Esophagus squamous epithelium (tissue), 5 donors: ENCODE measurements at regions not wholly inside any gene's neighbourhood (a gene's known extent, or its start where the extent isn't known, plus 50 kb on each side); places are given as distances from the start of the nearest gene placed in this dataset.

Experiments
- DNase-seq: peaks from one replicate; lab custom pipeline; 2025; lab: John Stamatoyannopoulos, UW
- H3K27ac ChIP-seq, 4 donors: fragments of 200-600 bp; sonication (generic); one replicate each; pipeline ENCODE4 v1.5.1; 2016 to 2019; ENCODE audit warnings: mild to moderate bottlenecking in 1 of 4
- H3K27me3 ChIP-seq, 4 donors: fragments of 200-600 bp; sonication (generic); 1 replicate in 3 of 4; 2 replicates in 1 of 4; pipeline versions ENCODE4 v1.5.1 to v1.6.0; 2017 to 2021; ENCODE audit warnings: antibody characterized with exemption in 1 of 4
- H3K36me3 ChIP-seq, 3 donors: fragments of 200-600 bp; sonication (generic); one replicate each; pipeline ENCODE4 v1.5.1; 2016 to 2019
- H3K4me1 ChIP-seq, 3 donors: fragments of 200-600 bp; sonication (generic); one replicate each; pipeline ENCODE4 v1.5.1; 2017 to 2019
- H3K4me3 ChIP-seq, 4 donors: fragments of 200-600 bp; sonication (generic); 1 replicate in 3 of 4; 2 replicates in 1 of 4; pipeline ENCODE4 v1.5.1; 2016 to 2019; ENCODE audit warnings: mild to moderate bottlenecking in 2 of 4, moderate library complexity in 1 of 4
- H3K9me3 ChIP-seq, 3 donors: fragments of 200-600 bp; sonication (generic); one replicate each; pipeline ENCODE4 v1.5.1; 2016 to 2019
- POLR2A ChIP-seq, 4 donors: fragments of 450-650 bp; IDR thresholded peaks; one replicate each; pipeline ENCODE4 v1.6.1; 2017; ENCODE audit warnings: antibody characterized with exemption in 4 of 4, mild to moderate bottlenecking in 4 of 4, moderate library complexity in 3 of 4
- WGBS, 2 donors: methylation state at CpG; one replicate each; pipeline ENCODE4 v1.1.5; 2018; 5-methylcytosine and 5-hydroxymethylcytosine counted together
- intact Hi-C: fragments of 100-400 bp; cut with DNase I; formaldehyde crosslinking; loops from one replicate; pipeline ENCODE4 v1.15.0; 2022
- TF ChIP-seq, protein P1 (sequence below), 6 experiments: fragments of 450-650 bp in 4 of 6; fragments of 200-600 bp in 2 of 6; sonication (generic) in 2 of 6; IDR thresholded peaks; one replicate each; pipeline ENCODE4 v1.5.1; 2016 to 2019; ENCODE audit warnings: antibody characterized with exemption in 6 of 6, mild to moderate bottlenecking in 4 of 6, moderate library complexity in 4 of 6
- donor health status: DM: yes; HTN: yes; CAD: no.

DNA sequence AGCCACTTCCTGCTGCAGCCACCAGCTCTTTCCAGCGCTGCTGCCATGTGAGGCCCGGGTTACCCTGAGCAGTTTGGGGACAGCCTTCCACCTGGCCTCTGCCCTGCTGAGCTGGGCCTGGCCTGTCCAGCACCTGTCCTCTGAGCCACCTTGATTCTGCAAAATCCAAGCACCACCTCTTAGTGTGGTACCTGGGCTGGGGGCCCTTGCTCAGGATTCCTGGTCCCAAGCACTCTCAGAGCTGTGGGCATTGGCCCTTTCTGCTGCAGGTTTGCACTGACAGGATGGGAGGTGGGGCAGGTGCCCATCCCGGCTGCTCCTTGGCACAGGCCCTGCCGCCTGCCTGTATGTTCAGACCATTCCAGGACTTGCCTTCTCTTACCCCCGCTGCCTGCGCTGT is 309.2 kb upstream of the IRX4 start:
- 59 to 92% methylated on average over 4 to 6 of the region's 6 CpGs for WGBS, 2 donors
- DNase-seq: no peak
- H3K4me1 ChIP-seq: no peaks in the 10 kb centered on the region
- H3K9me3 ChIP-seq: peaks cover 0 to 10% (median 0%) of the 10 kb centered on the region in 3 donors
- H3K36me3 ChIP-seq: no peaks in the 10 kb centered on the region
- peaks cover 0 to 15% (median 0%) of the 10 kb centered on the region in 4 donors for H3K27me3 ChIP-seq
- H3K27ac ChIP-seq: no peak overlapping the region
- no peak overlapping the region for H3K4me3 ChIP-seq
- no peak for TF ChIP-seq POLR2A (IDR thresholded peaks at IDR 0.05)
- TF ChIP-seq, protein P1, sequence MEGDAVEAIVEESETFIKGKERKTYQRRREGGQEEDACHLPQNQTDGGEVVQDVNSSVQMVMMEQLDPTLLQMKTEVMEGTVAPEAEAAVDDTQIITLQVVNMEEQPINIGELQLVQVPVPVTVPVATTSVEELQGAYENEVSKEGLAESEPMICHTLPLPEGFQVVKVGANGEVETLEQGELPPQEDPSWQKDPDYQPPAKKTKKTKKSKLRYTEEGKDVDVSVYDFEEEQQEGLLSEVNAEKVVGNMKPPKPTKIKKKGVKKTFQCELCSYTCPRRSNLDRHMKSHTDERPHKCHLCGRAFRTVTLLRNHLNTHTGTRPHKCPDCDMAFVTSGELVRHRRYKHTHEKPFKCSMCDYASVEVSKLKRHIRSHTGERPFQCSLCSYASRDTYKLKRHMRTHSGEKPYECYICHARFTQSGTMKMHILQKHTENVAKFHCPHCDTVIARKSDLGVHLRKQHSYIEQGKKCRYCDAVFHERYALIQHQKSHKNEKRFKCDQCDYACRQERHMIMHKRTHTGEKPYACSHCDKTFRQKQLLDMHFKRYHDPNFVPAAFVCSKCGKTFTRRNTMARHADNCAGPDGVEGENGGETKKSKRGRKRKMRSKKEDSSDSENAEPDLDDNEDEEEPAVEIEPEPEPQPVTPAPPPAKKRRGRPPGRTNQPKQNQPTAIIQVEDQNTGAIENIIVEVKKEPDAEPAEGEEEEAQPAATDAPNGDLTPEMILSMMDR (IDR thresholded peaks at IDR 0.05): no peak
- intact Hi-C loops: no loop called here

DNA sequence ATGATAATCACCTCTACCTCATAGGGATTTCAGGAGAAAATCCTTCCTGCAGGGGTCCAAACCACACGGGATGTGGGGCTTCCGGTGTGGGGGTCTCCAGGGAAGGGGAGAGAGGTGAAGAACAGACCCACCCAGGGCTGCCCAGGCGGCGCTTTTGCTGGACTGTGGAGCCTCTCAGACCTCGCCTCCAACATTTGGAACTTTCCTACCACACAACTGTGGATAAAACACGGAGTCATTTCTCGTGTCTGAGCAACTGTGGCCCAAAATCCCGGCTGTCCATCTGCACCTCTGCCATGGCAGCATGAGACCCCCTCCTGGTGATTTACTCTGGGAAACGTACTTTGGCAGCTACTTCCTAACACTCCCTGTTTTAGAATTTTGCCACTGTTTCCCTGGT is 307.8 kb upstream of the IRX4 start:
- 54 to 63% methylated on average over 9 of the region's 9 CpGs for WGBS, 2 donors
- intact Hi-C loops: no loop called here
- Histone ChIP-seq H3K27me3 (peaks cover 0 to 7% (median 0%) of the 10 kb centered on the region in 4 donors), H3K4me3 (no peak overlapping the region), H3K9me3 (peaks cover 0 to 10% (median 0%) of the 10 kb centered on the region in 3 donors), H3K27ac (no peak overlapping the region), H3K4me1 (no peaks in the 10 kb centered on the region), H3K36me3 (no peaks in the 10 kb centered on the region)
- no peak for DNase-seq
- TF ChIP-seq POLR2A (IDR thresholded peaks at IDR 0.05): no peak
- TF ChIP-seq, protein P1 (IDR thresholded peaks at IDR 0.05): no peak

DNA sequence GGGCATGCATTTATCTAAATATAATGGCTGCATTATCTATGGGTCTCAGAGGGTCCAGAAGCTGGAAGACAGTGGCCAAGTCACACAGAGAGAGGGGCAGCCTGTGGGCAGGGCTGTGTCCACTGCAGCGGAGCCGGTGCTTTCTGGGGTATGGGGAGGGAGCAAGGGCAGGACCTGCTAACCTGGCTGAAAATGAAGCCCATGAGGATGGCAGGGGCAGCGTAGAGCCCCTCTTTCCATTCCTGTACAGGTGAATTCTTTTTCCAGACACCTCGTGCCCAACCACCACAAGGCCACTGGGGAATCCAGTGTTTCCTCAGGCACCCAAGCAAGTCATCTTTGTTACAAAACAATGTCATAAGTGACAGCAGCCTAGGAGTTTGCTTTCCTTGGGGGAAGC is 305.9 kb upstream of the IRX4 start:
- Histone ChIP-seq H3K36me3 (no peaks in the 10 kb centered on the region), H3K27me3 (peaks cover 0 to 7% (median 0%) of the 10 kb centered on the region in 4 donors), H3K4me1 (no peaks in the 10 kb centered on the region), H3K27ac (no peak overlapping the region), H3K9me3 (no peaks in the 10 kb centered on the region), H3K4me3 (no peak overlapping the region)
- WGBS, 2 donors: 76% methylated on average over 4 of the region's 4 CpGs
- TF ChIP-seq, protein P1 (IDR thresholded peaks at IDR 0.05): no peak
- no peak for TF ChIP-seq POLR2A (IDR thresholded peaks at IDR 0.05)
- no peak for DNase-seq
- intact Hi-C loops: no loop called here

DNA sequence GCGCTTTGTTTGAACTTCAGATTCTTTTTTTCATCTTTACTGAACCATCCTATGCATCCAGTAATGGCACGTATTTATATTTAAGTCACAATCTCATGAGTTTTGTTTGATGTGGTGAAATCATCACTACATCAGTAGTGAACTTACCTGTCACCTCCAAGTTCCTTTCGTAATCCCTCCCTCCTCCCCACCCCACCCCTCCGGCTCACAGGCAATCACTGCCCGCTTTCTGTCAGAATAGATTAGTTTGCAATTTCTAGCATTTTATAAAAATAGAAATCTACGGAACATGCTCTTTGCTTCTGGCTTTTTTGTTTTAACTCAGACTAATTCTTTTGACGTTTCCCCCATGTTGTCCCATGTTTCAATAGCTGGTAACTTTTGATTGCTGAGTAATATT is 305.4 kb upstream of the IRX4 start:
- no peak overlapping the region for H3K27ac ChIP-seq
- DNase-seq: no peak
- TF ChIP-seq, protein P1 (IDR thresholded peaks at IDR 0.05): no peak
- TF ChIP-seq POLR2A (IDR thresholded peaks at IDR 0.05): no peak
- H3K4me1 ChIP-seq: no peaks in the 10 kb centered on the region
- peaks cover 0 to 7% (median 0%) of the 10 kb centered on the region in 4 donors for H3K27me3 ChIP-seq
- H3K4me3 ChIP-seq: no peak overlapping the region
- 70 to 87% methylated on average over 7 of the region's 7 CpGs for WGBS, 2 donors
- no peaks in the 10 kb centered on the region for H3K36me3 ChIP-seq
- no peaks in the 10 kb centered on the region for H3K9me3 ChIP-seq
- intact Hi-C loops: no loop called here

DNA sequence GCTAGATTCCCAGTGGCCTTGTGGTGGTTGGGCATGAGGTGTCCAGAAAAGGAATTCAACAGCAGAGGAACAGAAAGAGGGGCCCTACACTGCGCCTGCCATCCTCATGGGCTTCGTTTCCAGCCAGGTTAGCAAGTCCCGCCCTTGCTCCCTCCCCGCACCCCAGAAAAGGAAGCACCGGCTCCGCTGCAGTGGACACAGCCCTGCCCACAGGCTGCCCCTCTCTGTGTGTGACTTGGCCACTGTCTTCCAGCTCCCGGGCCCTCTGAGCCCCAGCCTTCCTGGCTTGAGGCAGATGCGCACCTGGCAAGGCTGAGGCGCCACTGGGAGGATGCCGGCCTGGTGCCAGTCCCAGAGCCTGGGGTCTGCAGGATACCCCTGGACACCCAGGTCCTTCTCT is 305.0 kb upstream of the IRX4 start:
- Histone ChIP-seq H3K27me3 (peaks cover 0 to 7% (median 0%) of the 10 kb centered on the region in 4 donors), H3K9me3 (no peaks in the 10 kb centered on the region), H3K4me3 (no peak overlapping the region), H3K36me3 (no peaks in the 10 kb centered on the region), H3K4me1 (no peaks in the 10 kb centered on the region), H3K27ac (no peak overlapping the region)
- intact Hi-C loops: no loop called here
- TF ChIP-seq POLR2A (IDR thresholded peaks at IDR 0.05): no peak
- TF ChIP-seq, protein P1 (IDR thresholded peaks at IDR 0.05): no peak
- WGBS, 2 donors: 90 to 91% methylated on average over 4 to 10 of the region's 10 CpGs
- no peak for DNase-seq
